Left ventricle myocardium inferior (tissue), 1 donor: ENCODE measurements at regions not wholly inside any gene's neighbourhood (a gene's known extent, or its start where the extent isn't known, plus 50 kb on each side); places are given as distances from the start of the nearest gene placed in this dataset.

ENCODE experiments used
- DNase-seq: peaks from one replicate; pipeline ENCODE4 v3.0.0-alpha.2; 2020
- H3K27ac ChIP-seq: fragments of 200-600 bp; replicated peaks from 2 replicates; pipeline ENCODE4 v1.8.0; 2021
- H3K27me3 ChIP-seq: fragments of 200-600 bp; 2 replicates; pipeline ENCODE4 v1.8.0; 2021; ENCODE audit warnings: low read depth
- H3K36me3 ChIP-seq: fragments of 200-600 bp; 2 replicates; pipeline ENCODE4 v1.8.0; 2021
- H3K4me1 ChIP-seq: fragments of 200-600 bp; 2 replicates; pipeline ENCODE4 v1.8.0; 2021
- H3K4me3 ChIP-seq: fragments of 200-600 bp; 2 replicates; pipeline ENCODE4 v1.8.0; 2021; ENCODE audit warnings: mild to moderate bottlenecking, moderate library complexity
- H3K9me3 ChIP-seq: fragments of 200-600 bp; replicated peaks from 2 replicates; pipeline ENCODE4 v1.8.0; 2021
- intact Hi-C: fragments of 100-400 bp; cut with micrococcal nuclease; formaldehyde crosslinking; loops from one replicate; pipeline ENCODE4 v1.11.0; 2022
- TF ChIP-seq, protein P1 (sequence below): fragments of 200-600 bp; IDR thresholded peaks from 2 replicates; pipeline ENCODE4 v1.8.0; 2021; ENCODE audit warnings: antibody characterized with exemption, mild to moderate bottlenecking, borderline replicate concordance
- donor health status: DM: no; HTN: yes; CAD: no; lungs with severe emphysema.

DNA sequence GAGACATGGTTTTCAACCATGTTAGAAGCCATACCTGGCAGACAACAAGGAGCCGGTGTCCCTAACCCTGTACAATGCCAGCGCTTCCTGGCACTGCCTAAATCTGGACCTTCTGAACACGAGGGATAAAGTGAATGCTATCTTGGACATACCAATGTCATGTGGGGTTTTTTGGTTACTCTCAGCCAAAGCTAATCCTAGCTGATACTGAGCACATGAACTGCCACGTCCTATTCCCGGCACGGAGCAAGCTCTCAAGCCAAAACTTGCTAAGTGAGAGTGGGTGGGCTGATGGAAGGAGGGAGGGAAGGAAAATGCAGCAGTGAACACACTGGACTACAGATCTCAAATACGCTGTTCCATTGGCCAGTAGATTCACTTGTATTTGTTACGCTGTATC is 226.1 kb downstream of the BCOR start:
- TF ChIP-seq, protein P1, sequence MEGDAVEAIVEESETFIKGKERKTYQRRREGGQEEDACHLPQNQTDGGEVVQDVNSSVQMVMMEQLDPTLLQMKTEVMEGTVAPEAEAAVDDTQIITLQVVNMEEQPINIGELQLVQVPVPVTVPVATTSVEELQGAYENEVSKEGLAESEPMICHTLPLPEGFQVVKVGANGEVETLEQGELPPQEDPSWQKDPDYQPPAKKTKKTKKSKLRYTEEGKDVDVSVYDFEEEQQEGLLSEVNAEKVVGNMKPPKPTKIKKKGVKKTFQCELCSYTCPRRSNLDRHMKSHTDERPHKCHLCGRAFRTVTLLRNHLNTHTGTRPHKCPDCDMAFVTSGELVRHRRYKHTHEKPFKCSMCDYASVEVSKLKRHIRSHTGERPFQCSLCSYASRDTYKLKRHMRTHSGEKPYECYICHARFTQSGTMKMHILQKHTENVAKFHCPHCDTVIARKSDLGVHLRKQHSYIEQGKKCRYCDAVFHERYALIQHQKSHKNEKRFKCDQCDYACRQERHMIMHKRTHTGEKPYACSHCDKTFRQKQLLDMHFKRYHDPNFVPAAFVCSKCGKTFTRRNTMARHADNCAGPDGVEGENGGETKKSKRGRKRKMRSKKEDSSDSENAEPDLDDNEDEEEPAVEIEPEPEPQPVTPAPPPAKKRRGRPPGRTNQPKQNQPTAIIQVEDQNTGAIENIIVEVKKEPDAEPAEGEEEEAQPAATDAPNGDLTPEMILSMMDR, result no peak
- Histone ChIP-seq H3K4me1 (no peaks in the 10 kb centered on the region), H3K36me3 (no peaks in the 10 kb centered on the region), H3K9me3 (no peaks in the 10 kb centered on the region), H3K27ac (no peak overlapping the region), H3K4me3 (no peak overlapping the region), H3K27me3 (no peaks in the 10 kb centered on the region)
- DNase-seq, result no peak
- intact Hi-C loops, result no loop called here

DNA sequence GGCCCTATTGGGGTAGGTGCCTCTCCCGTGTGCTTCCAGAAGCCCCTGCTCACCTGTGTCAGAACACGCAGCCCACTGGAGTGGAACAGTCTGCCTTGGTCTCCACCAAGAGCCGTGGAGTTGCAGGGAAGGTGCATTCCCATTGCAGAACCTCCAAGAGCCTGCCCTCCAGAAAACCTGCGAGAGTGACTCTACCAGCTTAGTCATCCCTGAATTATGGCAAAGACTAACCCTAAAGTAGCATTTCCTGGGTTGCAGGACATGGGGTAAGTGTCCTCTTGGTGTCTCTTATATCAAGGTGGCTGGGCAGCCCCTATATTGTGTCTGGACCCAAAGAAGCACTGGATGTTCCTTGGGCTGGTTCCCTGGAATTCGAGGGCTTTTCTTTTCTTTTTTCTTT is 224.6 kb downstream of the BCOR start:
- intact Hi-C loops, result no loop called here
- DNase-seq, result no peak

DNA sequence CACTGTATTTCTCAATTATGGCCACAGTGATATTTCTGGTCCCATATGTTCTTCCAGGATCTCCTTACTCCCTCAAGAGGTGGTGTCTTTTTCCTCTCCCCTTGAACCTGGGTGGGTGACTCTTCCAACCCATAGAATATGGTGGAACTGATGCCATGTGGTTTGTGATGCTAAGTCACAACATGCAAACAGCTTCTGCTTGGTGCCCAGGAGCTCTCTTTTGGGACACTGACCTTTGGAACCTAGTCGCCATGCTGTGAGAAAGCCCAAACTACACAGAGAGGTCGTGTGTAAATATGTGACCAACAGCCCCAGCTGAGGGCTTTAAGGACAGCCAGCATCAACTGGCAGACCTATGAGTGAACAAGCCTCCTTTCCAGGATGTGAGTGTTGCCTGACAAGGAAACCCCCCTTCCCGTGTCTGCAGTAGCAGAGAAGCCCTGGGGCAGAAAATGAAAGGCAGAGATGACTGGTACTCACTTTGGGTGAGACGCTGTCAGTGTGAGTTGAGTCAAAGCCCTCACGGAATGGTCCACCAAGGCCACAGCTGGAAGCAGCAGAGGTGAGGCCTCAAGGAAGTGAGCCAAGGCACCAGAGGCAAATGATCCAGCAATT is 223.4 kb downstream of the BCOR start:
- Histone ChIP-seq H3K9me3 (no peaks in the 10 kb centered on the region), H3K4me1 (no peaks in the 10 kb centered on the region), H3K27me3 (no peaks in the 10 kb centered on the region), H3K4me3 (no peak overlapping the region), H3K27ac (no peak overlapping the region), H3K36me3 (no peaks in the 10 kb centered on the region)
- TF ChIP-seq, protein P1, result no peak
- no peak for DNase-seq
- intact Hi-C loops, result no loop called here

More for the DNA sequence above, 224.6 kb downstream of the BCOR start:
- Histone ChIP-seq H3K4me3 (no peak overlapping the region), H3K9me3 (no peaks in the 10 kb centered on the region), H3K36me3 (no peaks in the 10 kb centered on the region), H3K27me3 (no peaks in the 10 kb centered on the region), H3K27ac (no peak overlapping the region), H3K4me1 (no peaks in the 10 kb centered on the region)
- TF ChIP-seq, protein P1, result no peak

GRCh38 chrX:39875834-39876628 is 221.7 kb downstream of the BCOR start:
- Histone ChIP-seq H3K4me1 (no peaks in the 10 kb centered on the region), H3K27ac (no peak overlapping the region), H3K4me3 (no peak overlapping the region), H3K9me3 (no peaks in the 10 kb centered on the region), H3K36me3 (no peaks in the 10 kb centered on the region), H3K27me3 (no peaks in the 10 kb centered on the region)
- intact Hi-C loops, result no loop called here
- no peak for DNase-seq
- TF ChIP-seq, protein P1, result no peak

DNA sequence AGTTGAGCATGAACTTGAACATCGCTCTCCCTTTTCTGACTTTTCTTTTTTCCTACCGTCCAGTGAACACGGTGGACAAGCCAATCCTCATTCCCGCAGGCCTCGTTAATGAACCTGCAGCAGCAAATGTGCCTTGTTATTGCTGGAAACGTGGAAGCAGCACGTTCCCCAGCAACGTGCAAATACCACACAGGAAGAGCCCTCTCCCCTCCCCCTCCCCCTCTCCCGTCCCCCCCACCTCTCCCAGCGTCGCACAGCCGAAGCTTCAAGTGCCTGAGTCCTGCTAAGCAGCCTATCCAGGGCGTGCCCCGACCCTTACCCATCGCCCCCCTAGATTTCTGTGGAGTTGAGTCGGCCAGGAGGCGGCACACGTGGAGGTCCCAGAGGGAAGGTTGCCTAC is 219.9 kb downstream of the BCOR start:
- Histone ChIP-seq H3K4me1 (no peaks in the 10 kb centered on the region), H3K4me3 (no peak overlapping the region)
- intact Hi-C loops, result no loop called here

More for the DNA sequence above, 219.9 kb downstream of the BCOR start:
- Histone ChIP-seq H3K27me3 (no peaks in the 10 kb centered on the region), H3K9me3 (no peaks in the 10 kb centered on the region), H3K36me3 (no peaks in the 10 kb centered on the region), H3K27ac (no peak overlapping the region)
- TF ChIP-seq, protein P1, result no peak
- DNase-seq, result no peak
